Neutrophil (primary cell): ENCODE measurements at regions not wholly inside any gene's neighbourhood (a gene's known extent, or its start where the extent isn't known, plus 50 kb on each side); places are given as distances from the start of the nearest gene placed in this dataset.

Source experiments
- H3K27ac ChIP-seq: fragments of 200-600 bp; sonication (generic); 2 replicates; pipeline ENCODE4 v1.5.1; 2016; ENCODE audit warnings: mild to moderate bottlenecking, moderate library complexity
- H3K27me3 ChIP-seq: fragments of 200-600 bp; sonication (generic); 2 replicates; pipeline ENCODE4 v1.6.0; 2016; ENCODE audit warnings: mild to moderate bottlenecking
- H3K36me3 ChIP-seq: fragments of 200-600 bp; sonication (generic); 2 replicates; pipeline ENCODE4 v1.5.1; 2017
- H3K4me1 ChIP-seq, 2 experiments: fragments of 200-600 bp in 1 of 2; sonication (generic) in 1 of 2; 1 replicate in 1 of 2; 2 replicates in 1 of 2; pipeline versions ENCODE4 v1.5.1 to v1.6.1; 2013 to 2016; ENCODE audit warnings: low read depth in 1 of 2, low read length in 1 of 2, mild to moderate bottlenecking in 1 of 2, moderate library complexity in 1 of 2; ENCODE audit not compliant: control insufficient read depth in 1 of 2, insufficient read depth in 1 of 2
- H3K4me3 ChIP-seq, 2 experiments: fragments of 200-600 bp in 1 of 2; sonication (generic) in 1 of 2; 1 replicate in 1 of 2; 2 replicates in 1 of 2; pipeline ENCODE4 v1.5.1; 2013 to 2016; ENCODE audit warnings: low read depth in 1 of 2, low read length in 1 of 2, mild to moderate bottlenecking in 1 of 2, moderate library complexity in 1 of 2
- H3K9me3 ChIP-seq: fragments of 200-600 bp; sonication (generic); 2 replicates; pipeline ENCODE4 v1.5.1; 2016
- CTCF ChIP-seq: fragments of 200-600 bp; sonication (generic); IDR thresholded peaks from 2 replicates; pipeline ENCODE4 v1.5.1; 2016; ENCODE audit warnings: antibody characterized with exemption

DNA sequence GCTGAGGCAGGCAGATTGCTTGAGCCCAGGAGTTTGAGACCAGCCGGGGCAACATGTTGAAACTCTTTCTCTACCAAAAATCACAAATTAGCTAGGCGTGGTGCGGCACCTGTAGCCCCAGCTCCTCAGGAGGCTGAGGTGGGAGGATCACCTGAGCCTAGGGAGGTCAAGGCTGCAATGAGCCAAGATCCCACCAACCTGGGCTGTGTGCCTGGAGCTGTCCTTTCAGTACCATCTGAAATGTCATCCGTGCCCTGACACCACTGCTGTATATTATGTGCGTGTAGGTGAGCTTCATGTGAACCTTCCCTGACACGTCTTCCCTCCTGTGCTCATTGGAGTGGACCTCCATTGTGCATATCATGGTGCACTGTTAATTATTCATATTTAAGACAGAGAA is 84.8 kb upstream of the HNRNPA3 start:
- Histone ChIP-seq H3K27ac (no peak overlapping the region), H3K4me3 (no peak overlapping the region), H3K27me3 (peaks cover 11% of the 10 kb centered on the region), H3K4me1 (no peaks in the 10 kb centered on the region), H3K9me3 (no peaks in the 10 kb centered on the region), H3K36me3 (no peaks in the 10 kb centered on the region)
- no peak for TF ChIP-seq CTCF

GRCh38 chr2:177129610-177130009 is 83.0 kb upstream of the HNRNPA3 start:
- no peak for TF ChIP-seq CTCF
- no peaks in the 10 kb centered on the region for H3K36me3 ChIP-seq
- H3K27ac ChIP-seq, result no peak overlapping the region
- H3K4me3 ChIP-seq, result no peak overlapping the region
- H3K9me3 ChIP-seq, result no peaks in the 10 kb centered on the region
- no peaks in the 10 kb centered on the region for H3K4me1 ChIP-seq
- peaks cover 11% of the 10 kb centered on the region for H3K27me3 ChIP-seq

DNA sequence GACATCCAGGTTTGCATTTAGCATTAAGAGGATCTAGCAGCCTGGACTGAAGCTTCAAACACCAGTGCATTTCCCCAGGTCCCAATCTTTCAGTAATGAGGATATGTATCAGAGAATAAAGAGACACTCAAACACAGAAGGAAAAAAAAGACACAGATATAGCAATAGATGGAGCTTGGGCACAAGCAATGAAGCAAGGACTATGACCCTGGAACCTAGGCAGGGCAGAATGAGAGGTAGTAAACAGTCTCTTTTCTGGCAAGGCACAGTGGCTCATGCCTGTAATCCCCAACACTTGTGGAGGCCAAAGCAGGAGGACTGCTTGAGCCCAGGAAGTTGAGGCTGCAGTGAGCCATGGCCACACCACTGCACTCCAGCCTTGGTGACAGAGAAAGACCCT is 80.7 kb upstream of the HNRNPA3 start:
- peaks cover 11% of the 10 kb centered on the region for H3K27me3 ChIP-seq
- no peaks in the 10 kb centered on the region for H3K9me3 ChIP-seq
- no peak overlapping the region for H3K27ac ChIP-seq
- no peak for TF ChIP-seq CTCF
- no peak overlapping the region for H3K4me3 ChIP-seq
- no peaks in the 10 kb centered on the region for H3K4me1 ChIP-seq
- H3K36me3 ChIP-seq, result no peaks in the 10 kb centered on the region

DNA sequence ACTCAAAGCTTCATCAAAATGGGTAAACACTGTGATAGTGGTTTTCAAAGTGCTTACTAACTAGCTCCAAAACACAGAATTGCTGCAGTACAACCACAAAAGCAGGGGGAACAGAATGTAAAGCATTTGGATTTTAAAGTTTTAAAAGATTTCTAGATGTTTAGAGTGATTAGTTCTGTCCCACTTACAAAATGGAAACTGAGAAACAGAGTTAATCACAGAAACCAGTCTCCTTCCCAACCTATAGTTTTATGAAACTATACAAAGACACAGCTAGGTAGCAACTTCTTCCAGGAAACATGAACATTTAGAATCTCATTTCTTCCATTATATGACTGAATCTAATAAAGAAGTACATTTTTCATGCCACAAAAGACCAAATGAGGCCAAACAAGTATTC is 73.8 kb upstream of the HNRNPA3 start:
- Histone ChIP-seq H3K4me1 (no peaks in the 10 kb centered on the region), H3K9me3 (no peaks in the 10 kb centered on the region), H3K36me3 (no peaks in the 10 kb centered on the region), H3K27me3 (peaks cover 26% of the 10 kb centered on the region), H3K27ac (no peak overlapping the region), H3K4me3 (no peak overlapping the region)
- no peak for TF ChIP-seq CTCF

GRCh38 chr2:177141866-177142265 is 70.7 kb upstream of the HNRNPA3 start:
- Histone ChIP-seq H3K9me3 (no peaks in the 10 kb centered on the region), H3K36me3 (no peaks in the 10 kb centered on the region)
- no peak for TF ChIP-seq CTCF

DNA sequence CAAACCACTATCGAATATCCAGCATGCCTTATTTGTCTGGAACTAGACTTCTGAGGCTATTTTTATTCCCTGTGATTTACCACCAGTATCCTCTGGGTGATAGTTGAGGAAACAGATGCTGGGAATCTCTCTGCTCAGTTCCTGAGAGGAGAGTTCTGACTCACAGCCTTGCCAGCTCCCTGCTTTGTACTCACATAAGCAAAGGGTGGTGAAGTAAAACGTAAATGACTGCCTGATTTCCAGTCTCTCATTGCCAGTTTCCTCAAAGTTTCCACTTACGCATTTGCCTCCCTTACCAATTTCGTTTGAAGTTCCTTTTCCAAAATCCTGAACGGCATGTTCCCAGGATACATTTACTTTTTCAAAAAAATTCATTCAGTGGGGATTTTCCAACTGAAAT is 69.2 kb upstream of the HNRNPA3 start:
- Histone ChIP-seq H3K4me3 (no peak overlapping the region), H3K27ac (no peak overlapping the region), H3K36me3 (no peaks in the 10 kb centered on the region), H3K27me3 (peaks cover 71% of the 10 kb centered on the region), H3K4me1 (peaks cover 7 to 8% of the 10 kb centered on the region in 2 experiments), H3K9me3 (no peaks in the 10 kb centered on the region)
- TF ChIP-seq CTCF, result no peak

More at GRCh38 chr2:177141866-177142265, 70.7 kb upstream of the HNRNPA3 start:
- H3K27me3 ChIP-seq, result peaks cover 55% of the 10 kb centered on the region
- H3K27ac ChIP-seq, result no peak overlapping the region
- H3K4me1 ChIP-seq, result no peaks in the 10 kb centered on the region
- H3K4me3 ChIP-seq, result no peak overlapping the region
